HG03196 (cell line): ENCODE measurements at regions not wholly inside any gene's neighbourhood (a gene's known extent, or its start where the extent isn't known, plus 50 kb on each side); places are given as distances from the start of the nearest gene placed in this dataset.

Source experiments
- ATAC-seq: cut with Tn5 transposase; IDR thresholded peaks from one replicate; pipeline ENCODE4 v1.9.1; 2021; ENCODE audit not compliant: unreplicated experiment

GRCh38 chr1:188237573-188238348 is 1409.0 kb downstream of the PLA2G4A start:
- no peak for ATAC-seq

- ATAC-seq: no peak
Measured at GRCh38 chr1:188240772-188241406, 1412.1 kb downstream of the PLA2G4A start.

- no peak for ATAC-seq
Measured at GRCh38 chr1:188241629-188242028, 1412.9 kb downstream of the PLA2G4A start.

- no peak for ATAC-seq
Measured at GRCh38 chr1:188243456-188243855, 1414.7 kb downstream of the PLA2G4A start.

GRCh38 chr1:188244681-188245080 is 1415.9 kb downstream of the PLA2G4A start:
- no peak for ATAC-seq

GRCh38 chr1:188247255-188247654 is 1418.5 kb downstream of the PLA2G4A start:
- ATAC-seq: no peak

- ATAC-seq: no peak
Measured at GRCh38 chr1:188249811-188250210, 1421.1 kb downstream of the PLA2G4A start.

GRCh38 chr1:188251036-188251435 is 1422.3 kb downstream of the PLA2G4A start:
- ATAC-seq: no peak

- no peak for ATAC-seq
Measured at GRCh38 chr1:188261849-188262248, 1433.1 kb downstream of the PLA2G4A start.

- ATAC-seq: no peak
Measured at GRCh38 chr1:188269956-188270355, 1441.2 kb downstream of the PLA2G4A start.

- no peak for ATAC-seq
Measured at GRCh38 chr1:188270497-188270896, 1441.7 kb downstream of the PLA2G4A start.

GRCh38 chr1:188277771-188278170 is 1449.0 kb downstream of the PLA2G4A start:
- ATAC-seq: no peak

GRCh38 chr1:188281921-188282320 is 1453.2 kb downstream of the PLA2G4A start:
- ATAC-seq: no peak

GRCh38 chr1:188295157-188295556 is 1466.4 kb downstream of the PLA2G4A start:
- ATAC-seq: no peak

- ATAC-seq: no peak
Measured at GRCh38 chr1:188302746-188303145, 1474.0 kb downstream of the PLA2G4A start.

- no peak for ATAC-seq
Measured at GRCh38 chr1:188314557-188315137, 1485.9 kb downstream of the PLA2G4A start.

GRCh38 chr1:188317894-188318293 is 1489.1 kb downstream of the PLA2G4A start:
- ATAC-seq: no peak

GRCh38 chr1:188325211-188325610 is 1496.5 kb downstream of the PLA2G4A start:
- ATAC-seq: no peak

GRCh38 chr1:188343914-188344313 is 1515.2 kb downstream of the PLA2G4A start:
- no peak for ATAC-seq

- ATAC-seq: no peak
Measured at GRCh38 chr1:188350104-188350503, 1521.4 kb downstream of the PLA2G4A start.

- ATAC-seq: no peak
Measured at GRCh38 chr1:188355082-188355481, 1526.3 kb downstream of the PLA2G4A start.

GRCh38 chr1:188355847-188356246 is 1527.1 kb downstream of the PLA2G4A start:
- ATAC-seq: no peak
